ENCODE measurements at regions not wholly inside any gene's neighbourhood (a gene's known extent, or its start where the extent isn't known, plus 50 kb on each side); places are given as distances from the start of the nearest gene placed in this dataset.

- DNase-seq (ENCODE audit: low read depth), result no peak
- no peak overlapping the region for H3K4me3 ChIP-seq (ENCODE audit: control insufficient read depth, low read depth, low read length)
- no peak for TF ChIP-seq CTCF (conservative IDR thresholded peaks at IDR 0.05; ENCODE audit: control insufficient read depth, insufficient read depth, low read depth, low read length)
Observed at GRCh38 chr11:24068197-24068596, 428.7 kb upstream of the LUZP2 start.

GRCh38 chr11:24070435-24070834 is 426.4 kb upstream of the LUZP2 start:
- DNase-seq (ENCODE audit: low read depth), result no peak
- no peak for TF ChIP-seq CTCF (conservative IDR thresholded peaks at IDR 0.05; ENCODE audit: control insufficient read depth, insufficient read depth, low read depth, low read length)

GRCh38 chr11:24078018-24078417 is 418.8 kb upstream of the LUZP2 start:
- no peak overlapping the region for H3K4me3 ChIP-seq (ENCODE audit: control insufficient read depth, low read depth, low read length)
- no peak for TF ChIP-seq CTCF (conservative IDR thresholded peaks at IDR 0.05; ENCODE audit: control insufficient read depth, insufficient read depth, low read depth, low read length)
- DNase-seq (ENCODE audit: low read depth), result no peak

More at GRCh38 chr11:24070435-24070834, 426.4 kb upstream of the LUZP2 start:
- no peak overlapping the region for H3K4me3 ChIP-seq (ENCODE audit: control insufficient read depth, low read depth, low read length)

- DNase-seq (ENCODE audit: low read depth), result no peak
- H3K4me3 ChIP-seq (ENCODE audit: control insufficient read depth, low read depth, low read length), result no peak overlapping the region
- TF ChIP-seq CTCF (conservative IDR thresholded peaks at IDR 0.05; ENCODE audit: control insufficient read depth, insufficient read depth, low read depth, low read length), result no peak
Observed at GRCh38 chr11:24082241-24082640, 414.6 kb upstream of the LUZP2 start.

GRCh38 chr11:24082860-24083259 is 414.0 kb upstream of the LUZP2 start:
- no peak for TF ChIP-seq CTCF (conservative IDR thresholded peaks at IDR 0.05; ENCODE audit: control insufficient read depth, insufficient read depth, low read depth, low read length)
- no peak overlapping the region for H3K4me3 ChIP-seq (ENCODE audit: control insufficient read depth, low read depth, low read length)
- no peak for DNase-seq (ENCODE audit: low read depth)

GRCh38 chr11:24084956-24085355 is 411.9 kb upstream of the LUZP2 start:
- no peak for DNase-seq (ENCODE audit: low read depth)
- H3K4me3 ChIP-seq (ENCODE audit: control insufficient read depth, low read depth, low read length), result no peak overlapping the region
- no peak for TF ChIP-seq CTCF (conservative IDR thresholded peaks at IDR 0.05; ENCODE audit: control insufficient read depth, insufficient read depth, low read depth, low read length)

GRCh38 chr11:24086921-24087320 is 409.9 kb upstream of the LUZP2 start:
- H3K4me3 ChIP-seq (ENCODE audit: control insufficient read depth, low read depth, low read length), result no peak overlapping the region
- DNase-seq (ENCODE audit: low read depth), result no peak
- no peak for TF ChIP-seq CTCF (conservative IDR thresholded peaks at IDR 0.05; ENCODE audit: control insufficient read depth, insufficient read depth, low read depth, low read length)
